Osteocyte (in vitro differentiated cells): ENCODE measurements at regions not wholly inside any gene's neighbourhood (a gene's known extent, or its start where the extent isn't known, plus 50 kb on each side); places are given as distances from the start of the nearest gene placed in this dataset.

Experiments used
- DNase-seq: peaks from one replicate; pipeline ENCODE4 v3.0.0; 2021; ENCODE audit warnings: mixed read lengths; ENCODE audit not compliant: unreplicated experiment; ENCODE audit errors: extremely low spot score
- H3K27ac Mint-ChIP-seq: one replicate; pipeline ENCODE4 v1.8.0; 2021; ENCODE audit warnings: mild to moderate bottlenecking, mixed read lengths; ENCODE audit not compliant: unreplicated experiment
- H3K27me3 Mint-ChIP-seq: one replicate; pipeline ENCODE4 v1.8.0; 2021; ENCODE audit warnings: mixed read lengths; ENCODE audit not compliant: unreplicated experiment
- H3K36me3 Mint-ChIP-seq: one replicate; pipeline ENCODE4 v1.8.0; 2021; ENCODE audit warnings: mixed read lengths; ENCODE audit not compliant: unreplicated experiment
- H3K4me1 Mint-ChIP-seq: one replicate; pipeline ENCODE4 v1.8.0; 2021; ENCODE audit warnings: mixed read lengths; ENCODE audit not compliant: unreplicated experiment
- H3K4me3 Mint-ChIP-seq: one replicate; pipeline ENCODE4 v1.8.0; 2021; ENCODE audit warnings: mild to moderate bottlenecking, moderate library complexity, mixed read lengths; ENCODE audit not compliant: unreplicated experiment
- H3K9me3 Mint-ChIP-seq: one replicate; pipeline ENCODE4 v1.8.0; 2021; ENCODE audit warnings: mixed read lengths; ENCODE audit not compliant: unreplicated experiment
- TF ChIP-seq, protein P1 (sequence below): fragments of 200-600 bp; sonication (generic); IDR thresholded peaks from 2 replicates; pipeline ENCODE4 v1.5.0; 2021; ENCODE audit warnings: antibody characterized with exemption, mild to moderate bottlenecking, moderate library complexity

DNA sequence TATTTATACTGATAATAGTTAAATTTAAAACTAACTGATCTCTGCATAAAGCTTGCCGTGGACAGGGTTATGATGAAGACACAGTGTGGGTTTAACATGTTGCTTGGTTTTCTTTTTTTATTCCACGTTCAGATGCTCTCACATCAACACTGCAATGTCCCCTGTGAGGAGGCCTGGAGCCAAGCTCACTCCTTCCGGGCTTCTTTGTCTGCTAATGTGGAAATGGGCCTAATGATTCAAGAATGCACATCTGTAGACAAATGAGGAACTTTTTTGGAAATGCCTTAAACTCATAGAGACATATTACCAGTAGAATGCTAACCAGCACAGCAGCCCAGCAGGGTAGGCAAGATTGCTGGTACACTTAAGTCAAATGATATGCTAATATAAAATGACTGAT lies 208.0 kb downstream of the GALR1 start:
- Mint-ChIP-seq H3K4me3 (no peak overlapping the region), H3K4me1 (no peaks in the 10 kb centered on the region), H3K36me3 (no peaks in the 10 kb centered on the region), H3K27ac (no peak overlapping the region), H3K9me3 (no peaks in the 10 kb centered on the region), H3K27me3 (no peaks in the 10 kb centered on the region)
- TF ChIP-seq, protein P1, sequence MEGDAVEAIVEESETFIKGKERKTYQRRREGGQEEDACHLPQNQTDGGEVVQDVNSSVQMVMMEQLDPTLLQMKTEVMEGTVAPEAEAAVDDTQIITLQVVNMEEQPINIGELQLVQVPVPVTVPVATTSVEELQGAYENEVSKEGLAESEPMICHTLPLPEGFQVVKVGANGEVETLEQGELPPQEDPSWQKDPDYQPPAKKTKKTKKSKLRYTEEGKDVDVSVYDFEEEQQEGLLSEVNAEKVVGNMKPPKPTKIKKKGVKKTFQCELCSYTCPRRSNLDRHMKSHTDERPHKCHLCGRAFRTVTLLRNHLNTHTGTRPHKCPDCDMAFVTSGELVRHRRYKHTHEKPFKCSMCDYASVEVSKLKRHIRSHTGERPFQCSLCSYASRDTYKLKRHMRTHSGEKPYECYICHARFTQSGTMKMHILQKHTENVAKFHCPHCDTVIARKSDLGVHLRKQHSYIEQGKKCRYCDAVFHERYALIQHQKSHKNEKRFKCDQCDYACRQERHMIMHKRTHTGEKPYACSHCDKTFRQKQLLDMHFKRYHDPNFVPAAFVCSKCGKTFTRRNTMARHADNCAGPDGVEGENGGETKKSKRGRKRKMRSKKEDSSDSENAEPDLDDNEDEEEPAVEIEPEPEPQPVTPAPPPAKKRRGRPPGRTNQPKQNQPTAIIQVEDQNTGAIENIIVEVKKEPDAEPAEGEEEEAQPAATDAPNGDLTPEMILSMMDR = no peak
- DNase-seq = no peak

DNA sequence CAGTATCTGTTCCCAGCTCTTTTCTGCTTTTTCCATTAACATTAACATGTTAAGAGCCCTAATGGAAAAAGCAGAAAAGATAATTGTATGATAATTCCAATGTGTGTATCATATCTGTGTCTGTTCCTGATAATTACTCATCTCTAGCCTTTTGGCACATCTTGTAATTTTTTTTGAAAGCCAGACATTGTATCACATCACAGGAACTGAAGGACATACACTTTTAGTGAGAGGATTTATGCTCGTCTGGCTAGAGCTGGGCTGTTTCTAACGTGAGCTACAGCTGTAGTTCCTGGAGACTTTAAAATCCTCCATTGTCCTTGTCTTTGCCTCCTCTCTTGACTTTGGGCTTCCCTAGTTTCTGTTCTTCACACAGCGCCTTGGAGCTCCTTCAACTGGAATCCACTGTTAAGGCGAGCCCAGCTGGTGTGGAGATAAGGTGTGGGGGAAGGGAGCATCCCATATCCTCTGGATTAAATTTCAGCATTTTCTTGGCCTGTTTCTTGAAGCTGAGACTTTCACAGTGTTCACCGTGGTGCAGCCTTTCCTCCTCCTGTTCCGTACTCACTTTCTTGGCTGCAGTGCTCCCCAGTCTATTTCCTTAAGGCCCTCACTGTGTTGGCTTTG lies 211.5 kb downstream of the GALR1 start:
- no peak overlapping the region for H3K4me3 Mint-ChIP-seq
- no peaks in the 10 kb centered on the region for H3K36me3 Mint-ChIP-seq
- TF ChIP-seq, protein P1 = no peak
- H3K4me1 Mint-ChIP-seq = no peaks in the 10 kb centered on the region
- H3K9me3 Mint-ChIP-seq = no peaks in the 10 kb centered on the region
- H3K27ac Mint-ChIP-seq = no peak overlapping the region
- H3K27me3 Mint-ChIP-seq = no peaks in the 10 kb centered on the region
- no peak for DNase-seq

DNA sequence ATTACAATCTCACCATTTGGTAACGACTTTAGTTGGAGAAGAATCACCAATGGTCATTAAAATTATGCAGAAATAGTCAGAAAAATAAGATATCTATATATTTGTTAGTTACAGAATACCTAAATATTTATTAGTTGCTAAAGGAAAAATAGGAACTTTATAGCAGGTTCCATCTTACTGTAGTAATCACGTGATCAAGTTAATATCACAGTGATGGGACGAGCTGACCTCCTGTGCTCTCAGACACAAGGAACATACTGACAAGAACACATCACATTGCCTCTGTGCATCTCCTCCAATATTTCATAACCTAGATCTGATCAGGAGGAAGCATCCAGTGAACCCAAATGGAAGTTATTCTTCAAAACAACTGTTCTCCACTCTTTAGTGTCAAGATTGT lies 215.3 kb downstream of the GALR1 start:
- Mint-ChIP-seq H3K4me3 (no peak overlapping the region), H3K4me1 (no peaks in the 10 kb centered on the region), H3K27ac (no peak overlapping the region), H3K27me3 (no peaks in the 10 kb centered on the region), H3K36me3 (no peaks in the 10 kb centered on the region), H3K9me3 (no peaks in the 10 kb centered on the region)
- no peak for DNase-seq
- TF ChIP-seq, protein P1 = no peak

DNA sequence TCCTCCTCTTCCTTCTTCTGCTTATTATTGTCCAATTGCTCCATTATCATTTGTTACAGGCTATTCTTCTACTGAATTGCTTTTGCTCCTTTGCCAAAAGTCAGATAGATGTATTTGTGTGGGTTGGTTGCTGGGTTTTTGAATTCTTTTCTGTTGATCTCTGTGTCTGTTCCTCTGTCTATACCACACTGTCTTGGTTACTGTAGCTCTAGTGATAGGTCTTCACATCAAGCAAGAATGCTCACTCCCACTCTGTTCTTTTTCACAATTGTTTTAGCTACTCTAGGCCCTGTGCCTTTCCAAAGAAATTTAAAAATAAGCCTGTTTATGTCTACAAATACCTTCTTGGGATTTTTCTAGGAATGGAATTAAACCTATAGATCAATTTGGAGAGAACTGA lies 217.2 kb downstream of the GALR1 start:
- no peaks in the 10 kb centered on the region for H3K9me3 Mint-ChIP-seq
- TF ChIP-seq, protein P1 = no peak
- H3K4me3 Mint-ChIP-seq = no peak overlapping the region

DNA sequence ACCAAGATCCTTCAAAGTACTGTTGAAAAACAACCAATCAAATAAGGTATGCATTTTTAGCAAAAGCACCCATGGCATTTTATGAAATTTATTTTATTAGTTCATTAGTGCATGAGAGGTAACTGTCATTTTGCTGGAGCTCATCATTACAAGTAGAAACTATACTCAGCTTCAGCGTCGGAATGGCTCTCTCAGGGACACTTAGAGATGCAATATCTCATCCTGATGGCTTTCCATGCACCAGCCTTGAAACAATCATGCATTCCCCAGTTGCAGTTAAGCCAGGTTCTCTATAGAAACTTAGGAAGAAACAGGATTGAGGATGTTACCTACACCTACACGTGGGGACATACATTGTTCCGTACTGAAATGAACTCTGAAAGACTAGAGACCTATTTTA lies 219.5 kb downstream of the GALR1 start:
- H3K4me3 Mint-ChIP-seq = no peak overlapping the region
- H3K4me1 Mint-ChIP-seq = no peaks in the 10 kb centered on the region
- DNase-seq = no peak
- TF ChIP-seq, protein P1 = no peak
- H3K36me3 Mint-ChIP-seq = no peaks in the 10 kb centered on the region
- no peaks in the 10 kb centered on the region for H3K9me3 Mint-ChIP-seq
- H3K27me3 Mint-ChIP-seq = no peaks in the 10 kb centered on the region
- H3K27ac Mint-ChIP-seq = no peak overlapping the region

More for the DNA sequence above, 217.2 kb downstream of the GALR1 start:
- H3K27me3 Mint-ChIP-seq = no peaks in the 10 kb centered on the region
- DNase-seq = no peak
- H3K27ac Mint-ChIP-seq = no peak overlapping the region
- no peaks in the 10 kb centered on the region for H3K4me1 Mint-ChIP-seq
- H3K36me3 Mint-ChIP-seq = no peaks in the 10 kb centered on the region
